ENCODE measurements at regions not wholly inside any gene's neighbourhood (a gene's known extent, or its start where the extent isn't known, plus 50 kb on each side); places are given as distances from the start of the nearest gene placed in this dataset.

- DNase-seq: no peak
Measured at GRCh38 chr1:208521534-208521933, 277.4 kb upstream of the PLXNA2 start.

- DNase-seq: no peak
Measured at GRCh38 chr1:208523007-208523406, 278.8 kb upstream of the PLXNA2 start.

GRCh38 chr1:208524376-208524775 is 280.2 kb upstream of the PLXNA2 start:
- no peak for DNase-seq

GRCh38 chr1:208524925-208525324 is 280.7 kb upstream of the PLXNA2 start:
- no peak for DNase-seq

GRCh38 chr1:208525417-208525816 is 281.2 kb upstream of the PLXNA2 start:
- DNase-seq: no peak

- DNase-seq: no peak
Measured at GRCh38 chr1:208526613-208527125, 282.5 kb upstream of the PLXNA2 start.

- no peak for DNase-seq
Measured at GRCh38 chr1:208527156-208527555, 283.0 kb upstream of the PLXNA2 start.

- DNase-seq: no peak
Measured at GRCh38 chr1:208528578-208529240, 284.5 kb upstream of the PLXNA2 start.

GRCh38 chr1:208531003-208531750 is 287.0 kb upstream of the PLXNA2 start:
- DNase-seq: no peak

- DNase-seq: no peak
Measured at GRCh38 chr1:208533746-208534598, 289.8 kb upstream of the PLXNA2 start.

GRCh38 chr1:208534599-208534897 is 290.4 kb upstream of the PLXNA2 start:
- DNase-seq: no peak

GRCh38 chr1:208534979-208535378 is 290.8 kb upstream of the PLXNA2 start:
- DNase-seq: no peak

- no peak for DNase-seq
Measured at GRCh38 chr1:208535511-208535910, 291.3 kb upstream of the PLXNA2 start.

GRCh38 chr1:208536212-208536611 is 292.0 kb upstream of the PLXNA2 start:
- DNase-seq: no peak

GRCh38 chr1:208537198-208537597 is 293.0 kb upstream of the PLXNA2 start:
- no peak for DNase-seq

GRCh38 chr1:208538078-208538477 is 293.9 kb upstream of the PLXNA2 start:
- DNase-seq: no peak

- DNase-seq: no peak
Measured at GRCh38 chr1:208538587-208538986, 294.4 kb upstream of the PLXNA2 start.

- DNase-seq: no peak
Measured at GRCh38 chr1:208540724-208541123, 296.5 kb upstream of the PLXNA2 start.

GRCh38 chr1:208541225-208541855 is 297.2 kb upstream of the PLXNA2 start:
- no peak for DNase-seq

GRCh38 chr1:208542309-208542708 is 298.1 kb upstream of the PLXNA2 start:
- no peak for DNase-seq

- no peak for DNase-seq
Measured at GRCh38 chr1:208544053-208544452, 299.9 kb upstream of the PLXNA2 start.

GRCh38 chr1:208544794-208545193 is 300.6 kb upstream of the PLXNA2 start:
- DNase-seq: no peak

- no peak for DNase-seq
Measured at GRCh38 chr1:208551024-208551423, 306.8 kb upstream of the PLXNA2 start.

Measured in effector CD4-positive, alpha-beta T cell (primary cell).